WTC11 (cell line): ENCODE measurements at regions not wholly inside any gene's neighbourhood (a gene's known extent, or its start where the extent isn't known, plus 50 kb on each side); places are given as distances from the start of the nearest gene placed in this dataset.

ENCODE experiments used
- CREB1 ChIP-seq: sonication (generic); formaldehyde crosslinking; IDR thresholded peaks from 2 replicates; pipeline ENCODE4 v1.8.0; 2023; ENCODE audit warnings: mild to moderate bottlenecking, missing genetic modification reagents
- CTCF ChIP-seq: fragments of 200-600 bp; IDR thresholded peaks from 2 replicates; pipeline ENCODE4 v1.8.0; 2022; ENCODE audit warnings: antibody characterized with exemption
- ELF4 ChIP-seq: sonication (generic); formaldehyde crosslinking; IDR thresholded peaks from 2 replicates; pipeline ENCODE4 v1.8.1; 2022; ENCODE audit warnings: low read depth, mild to moderate bottlenecking, moderate library complexity, missing genetic modification reagents
- GRHL2 ChIP-seq: fragments of 250-450 bp; sonication (Bioruptor Pico); IDR thresholded peaks from 2 replicates; pipeline ENCODE4 v1.8.0; 2022; ENCODE audit warnings: mild to moderate bottlenecking, moderate library complexity; ENCODE audit not compliant: insufficient replicate concordance, severe bottlenecking
- TF ChIP-seq, protein P1 (sequence below): sonication (generic); formaldehyde crosslinking; IDR thresholded peaks from 2 replicates; pipeline ENCODE4 v1.8.0; 2023; ENCODE audit warnings: mild to moderate bottlenecking, missing genetic modification reagents
- TF ChIP-seq, protein P2 (sequence below): sonication (generic); formaldehyde crosslinking; IDR thresholded peaks from 2 replicates; pipeline ENCODE4 v1.8.1; 2023; ENCODE audit warnings: mild to moderate bottlenecking, missing genetic modification reagents, borderline replicate concordance

- TF ChIP-seq, protein P1, sequence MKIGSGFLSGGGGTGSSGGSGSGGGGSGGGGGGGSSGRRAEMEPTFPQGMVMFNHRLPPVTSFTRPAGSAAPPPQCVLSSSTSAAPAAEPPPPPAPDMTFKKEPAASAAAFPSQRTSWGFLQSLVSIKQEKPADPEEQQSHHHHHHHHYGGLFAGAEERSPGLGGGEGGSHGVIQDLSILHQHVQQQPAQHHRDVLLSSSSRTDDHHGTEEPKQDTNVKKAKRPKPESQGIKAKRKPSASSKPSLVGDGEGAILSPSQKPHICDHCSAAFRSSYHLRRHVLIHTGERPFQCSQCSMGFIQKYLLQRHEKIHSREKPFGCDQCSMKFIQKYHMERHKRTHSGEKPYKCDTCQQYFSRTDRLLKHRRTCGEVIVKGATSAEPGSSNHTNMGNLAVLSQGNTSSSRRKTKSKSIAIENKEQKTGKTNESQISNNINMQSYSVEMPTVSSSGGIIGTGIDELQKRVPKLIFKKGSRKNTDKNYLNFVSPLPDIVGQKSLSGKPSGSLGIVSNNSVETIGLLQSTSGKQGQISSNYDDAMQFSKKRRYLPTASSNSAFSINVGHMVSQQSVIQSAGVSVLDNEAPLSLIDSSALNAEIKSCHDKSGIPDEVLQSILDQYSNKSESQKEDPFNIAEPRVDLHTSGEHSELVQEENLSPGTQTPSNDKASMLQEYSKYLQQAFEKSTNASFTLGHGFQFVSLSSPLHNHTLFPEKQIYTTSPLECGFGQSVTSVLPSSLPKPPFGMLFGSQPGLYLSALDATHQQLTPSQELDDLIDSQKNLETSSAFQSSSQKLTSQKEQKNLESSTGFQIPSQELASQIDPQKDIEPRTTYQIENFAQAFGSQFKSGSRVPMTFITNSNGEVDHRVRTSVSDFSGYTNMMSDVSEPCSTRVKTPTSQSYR (CRISPR knock-in tag): no peak
- TF ChIP-seq GRHL2: no peak
- TF ChIP-seq CTCF: no peak
- TF ChIP-seq CREB1 (CRISPR knock-in tag): no peak
- TF ChIP-seq, protein P2, sequence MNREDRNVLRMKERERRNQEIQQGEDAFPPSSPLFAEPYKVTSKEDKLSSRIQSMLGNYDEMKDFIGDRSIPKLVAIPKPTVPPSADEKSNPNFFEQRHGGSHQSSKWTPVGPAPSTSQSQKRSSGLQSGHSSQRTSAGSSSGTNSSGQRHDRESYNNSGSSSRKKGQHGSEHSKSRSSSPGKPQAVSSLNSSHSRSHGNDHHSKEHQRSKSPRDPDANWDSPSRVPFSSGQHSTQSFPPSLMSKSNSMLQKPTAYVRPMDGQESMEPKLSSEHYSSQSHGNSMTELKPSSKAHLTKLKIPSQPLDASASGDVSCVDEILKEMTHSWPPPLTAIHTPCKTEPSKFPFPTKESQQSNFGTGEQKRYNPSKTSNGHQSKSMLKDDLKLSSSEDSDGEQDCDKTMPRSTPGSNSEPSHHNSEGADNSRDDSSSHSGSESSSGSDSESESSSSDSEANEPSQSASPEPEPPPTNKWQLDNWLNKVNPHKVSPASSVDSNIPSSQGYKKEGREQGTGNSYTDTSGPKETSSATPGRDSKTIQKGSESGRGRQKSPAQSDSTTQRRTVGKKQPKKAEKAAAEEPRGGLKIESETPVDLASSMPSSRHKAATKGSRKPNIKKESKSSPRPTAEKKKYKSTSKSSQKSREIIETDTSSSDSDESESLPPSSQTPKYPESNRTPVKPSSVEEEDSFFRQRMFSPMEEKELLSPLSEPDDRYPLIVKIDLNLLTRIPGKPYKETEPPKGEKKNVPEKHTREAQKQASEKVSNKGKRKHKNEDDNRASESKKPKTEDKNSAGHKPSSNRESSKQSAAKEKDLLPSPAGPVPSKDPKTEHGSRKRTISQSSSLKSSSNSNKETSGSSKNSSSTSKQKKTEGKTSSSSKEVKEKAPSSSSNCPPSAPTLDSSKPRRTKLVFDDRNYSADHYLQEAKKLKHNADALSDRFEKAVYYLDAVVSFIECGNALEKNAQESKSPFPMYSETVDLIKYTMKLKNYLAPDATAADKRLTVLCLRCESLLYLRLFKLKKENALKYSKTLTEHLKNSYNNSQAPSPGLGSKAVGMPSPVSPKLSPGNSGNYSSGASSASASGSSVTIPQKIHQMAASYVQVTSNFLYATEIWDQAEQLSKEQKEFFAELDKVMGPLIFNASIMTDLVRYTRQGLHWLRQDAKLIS (CRISPR knock-in tag): no peak
- TF ChIP-seq ELF4: no peak
Observed at GRCh38 chr6:4319981-4320683, 184.8 kb upstream of the ECI2 start.
